Natural killer cell (primary cell): ENCODE measurements at regions not wholly inside any gene's neighbourhood (a gene's known extent, or its start where the extent isn't known, plus 50 kb on each side); places are given as distances from the start of the nearest gene placed in this dataset.

Experiments used
- ATAC-seq, 3 donors: fragments of 150-1000 bp in 2 of 3; fragments of 200-7000 bp in 1 of 3; cut with Tn5 transposase; 1 replicate in 1 of 3; 2 replicates in 2 of 3; pipeline ENCODE4 v1.10.0; 2021; ENCODE audit warnings: mild to moderate bottlenecking in 2 of 3, moderate library complexity in 2 of 3
- DNase-seq, 2 donors: peaks; one replicate each; pipeline versions ENCODE4 v3.0.0 to v3.0.0-alpha.2; 2013 to 2021; ENCODE audit warnings: mixed read lengths in 1 of 2
- H3K27ac ChIP-seq: one replicate; pipeline ENCODE4 v1.5.1; 2013; ENCODE audit warnings: mild to moderate bottlenecking, low read length
- H3K27me3 ChIP-seq: one replicate; pipeline ENCODE4 v1.6.1; 2013; ENCODE audit warnings: low read length; ENCODE audit not compliant: control insufficient read depth, insufficient read depth
- H3K36me3 ChIP-seq: one replicate; pipeline ENCODE4 v1.6.1; 2013; ENCODE audit warnings: low read length; ENCODE audit not compliant: control insufficient read depth, insufficient read depth
- H3K4me1 ChIP-seq: one replicate; pipeline ENCODE4 v1.6.1; 2013; ENCODE audit warnings: low read length; ENCODE audit not compliant: control insufficient read depth, insufficient read depth
- H3K4me3 ChIP-seq: one replicate; pipeline ENCODE4 v1.5.1; 2013; ENCODE audit warnings: low read length
- H3K9me3 ChIP-seq: one replicate; pipeline ENCODE4 v1.6.1; 2013; ENCODE audit warnings: low read length; ENCODE audit not compliant: control insufficient read depth, insufficient read depth
- H3K27ac Mint-ChIP-seq, 2 donors: one replicate each; pipeline ENCODE4 v1.8.0; 2022; ENCODE audit warnings: mild to moderate bottlenecking in 2 of 2, mixed read lengths in 2 of 2, moderate library complexity in 1 of 2
- H3K27me3 Mint-ChIP-seq, 2 donors: one replicate each; pipeline ENCODE4 v1.8.0; 2022; ENCODE audit warnings: low read depth in 2 of 2, mixed read lengths in 2 of 2
- H3K36me3 Mint-ChIP-seq: one replicate; pipeline ENCODE4 v1.8.0; 2022; ENCODE audit warnings: mixed read lengths
- H3K4me1 Mint-ChIP-seq, 2 donors: one replicate each; pipeline ENCODE4 v1.8.0; 2022; ENCODE audit warnings: mixed read lengths in 2 of 2
- H3K4me3 Mint-ChIP-seq: one replicate; pipeline ENCODE4 v1.8.0; 2022; ENCODE audit warnings: mild to moderate bottlenecking, moderate library complexity, mixed read lengths
- H3K9me3 Mint-ChIP-seq, 2 donors: one replicate each; pipeline ENCODE4 v1.8.0; 2022; ENCODE audit warnings: mixed read lengths in 2 of 2
- WGBS: methylation state at CpG from one replicate; pipeline ENCODE4 v1.1.7; 2013; ENCODE audit warnings: missing lambda C conversion rate; ENCODE audit not compliant: insufficient coverage; 5-methylcytosine and 5-hydroxymethylcytosine counted together
- intact Hi-C: fragments of 100-400 bp; cut with micrococcal nuclease; formaldehyde crosslinking; loops from one replicate; pipeline ENCODE4 v1.14.2; 2022
- TF ChIP-seq, protein P1 (sequence below): fragments of 200-600 bp; IDR thresholded peaks from one replicate; pipeline ENCODE4 v1.8.0; 2022; ENCODE audit warnings: antibody characterized with exemption

- H3K9me3 Mint-ChIP-seq, result no peaks in the 10 kb centered on the region
- peaks cover 47% of the 10 kb centered on the region for H3K27me3 ChIP-seq
- H3K36me3 ChIP-seq, result no peaks in the 10 kb centered on the region
- no peak overlapping the region for H3K4me3 ChIP-seq
- TF ChIP-seq, protein P1, sequence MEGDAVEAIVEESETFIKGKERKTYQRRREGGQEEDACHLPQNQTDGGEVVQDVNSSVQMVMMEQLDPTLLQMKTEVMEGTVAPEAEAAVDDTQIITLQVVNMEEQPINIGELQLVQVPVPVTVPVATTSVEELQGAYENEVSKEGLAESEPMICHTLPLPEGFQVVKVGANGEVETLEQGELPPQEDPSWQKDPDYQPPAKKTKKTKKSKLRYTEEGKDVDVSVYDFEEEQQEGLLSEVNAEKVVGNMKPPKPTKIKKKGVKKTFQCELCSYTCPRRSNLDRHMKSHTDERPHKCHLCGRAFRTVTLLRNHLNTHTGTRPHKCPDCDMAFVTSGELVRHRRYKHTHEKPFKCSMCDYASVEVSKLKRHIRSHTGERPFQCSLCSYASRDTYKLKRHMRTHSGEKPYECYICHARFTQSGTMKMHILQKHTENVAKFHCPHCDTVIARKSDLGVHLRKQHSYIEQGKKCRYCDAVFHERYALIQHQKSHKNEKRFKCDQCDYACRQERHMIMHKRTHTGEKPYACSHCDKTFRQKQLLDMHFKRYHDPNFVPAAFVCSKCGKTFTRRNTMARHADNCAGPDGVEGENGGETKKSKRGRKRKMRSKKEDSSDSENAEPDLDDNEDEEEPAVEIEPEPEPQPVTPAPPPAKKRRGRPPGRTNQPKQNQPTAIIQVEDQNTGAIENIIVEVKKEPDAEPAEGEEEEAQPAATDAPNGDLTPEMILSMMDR, result no peak
- 10% methylated on average over 6 of the region's 9 CpGs for WGBS
- H3K36me3 Mint-ChIP-seq, result no peaks in the 10 kb centered on the region
- no peaks in the 10 kb centered on the region for H3K4me1 ChIP-seq
- H3K4me3 Mint-ChIP-seq, result no peak overlapping the region
- no peak overlapping the region for H3K27ac Mint-ChIP-seq
- no peak overlapping the region for H3K27ac ChIP-seq
- DNase-seq, result no peak
- ATAC-seq, result no peak
- H3K9me3 ChIP-seq, result no peaks in the 10 kb centered on the region
- H3K27me3 Mint-ChIP-seq, result peaks cover 80 to 92% of the 10 kb centered on the region in 2 donors
- intact Hi-C loops, result no loop called here
- H3K4me1 Mint-ChIP-seq, result peaks cover 4 to 5% of the 10 kb centered on the region in 2 donors
These were observed 83.2 kb downstream of the NR2F2 start for GRCh38 chr15:96413657-96414056.

GRCh38 chr15:96414875-96415274 lies 84.4 kb downstream of the NR2F2 start:
- Histone ChIP-seq H3K4me1 (no peaks in the 10 kb centered on the region), H3K27me3 (peaks cover 46% of the 10 kb centered on the region), H3K9me3 (no peaks in the 10 kb centered on the region), H3K27ac (no peak overlapping the region), H3K4me3 (no peak overlapping the region), H3K36me3 (no peaks in the 10 kb centered on the region)
- no peaks in the 10 kb centered on the region for H3K36me3 Mint-ChIP-seq
- ATAC-seq, result no peak
- TF ChIP-seq, protein P1, result no peak
- no peaks in the 10 kb centered on the region for H3K9me3 Mint-ChIP-seq
- H3K27ac Mint-ChIP-seq, result no peak overlapping the region
- intact Hi-C loops, result no loop called here
- H3K27me3 Mint-ChIP-seq, result peaks cover 82 to 95% of the 10 kb centered on the region in 2 donors
- peaks cover 0 to 4% of the 10 kb centered on the region in 2 donors for H3K4me1 Mint-ChIP-seq
- H3K4me3 Mint-ChIP-seq, result no peak overlapping the region
- no peak for DNase-seq
- WGBS, result 12% methylated on average over 8 of the region's 8 CpGs

DNA sequence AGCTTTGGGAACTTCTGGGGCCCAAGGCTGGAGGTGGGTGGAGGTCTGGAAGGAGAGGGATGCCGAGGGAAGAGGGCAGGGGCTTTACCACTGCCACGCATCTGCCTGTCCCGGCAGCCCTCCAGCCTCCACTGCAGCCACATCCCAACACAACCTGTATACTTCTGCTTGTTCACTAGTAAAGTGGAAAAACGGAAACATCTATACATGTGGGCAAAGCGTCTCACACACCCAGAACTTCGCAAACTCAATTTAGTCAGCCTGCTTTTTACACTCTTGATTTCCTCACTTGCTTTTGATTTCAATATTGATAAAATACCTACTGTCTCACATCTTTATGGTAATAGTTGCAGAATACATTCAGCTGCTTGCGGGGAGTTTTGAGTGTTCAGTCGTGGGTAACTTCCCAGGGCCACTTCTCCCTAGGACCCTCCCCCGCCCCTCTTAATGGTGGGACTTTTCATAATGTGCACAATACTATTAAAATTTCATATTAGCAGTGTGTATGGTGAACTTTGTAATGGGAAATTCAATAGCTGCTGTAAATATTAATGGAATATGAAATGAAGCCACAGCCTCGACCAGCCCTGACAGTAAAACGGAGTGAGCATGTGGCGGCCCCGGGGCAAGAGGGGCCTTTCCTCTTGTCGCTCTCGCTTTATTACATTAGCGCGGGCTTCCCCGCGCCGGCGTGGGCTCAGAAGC lies 85.2 kb downstream of the NR2F2 start:
- H3K9me3 ChIP-seq, result no peaks in the 10 kb centered on the region
- TF ChIP-seq, protein P1, result no peak
- H3K36me3 ChIP-seq, result no peaks in the 10 kb centered on the region
- no peak for ATAC-seq
- H3K4me3 ChIP-seq, result no peak overlapping the region
- intact Hi-C loops, result no loop called here
- Mint-ChIP-seq H3K4me3 (no peak overlapping the region), H3K27ac (no peak overlapping the region), H3K9me3 (no peaks in the 10 kb centered on the region), H3K36me3 (no peaks in the 10 kb centered on the region), H3K4me1 (peaks cover 0 to 4% of the 10 kb centered on the region in 2 donors), H3K27me3 (peaks cover 74 to 89% of the 10 kb centered on the region in 2 donors)
- DNase-seq, result no peak
- 7% methylated on average over 17 of the region's 21 CpGs for WGBS
- H3K4me1 ChIP-seq, result no peaks in the 10 kb centered on the region
- no peak overlapping the region for H3K27ac ChIP-seq
- peaks cover 42% of the 10 kb centered on the region for H3K27me3 ChIP-seq
